Thoracic aorta (tissue), 2 donors: ENCODE measurements at regions not wholly inside any gene's neighbourhood (a gene's known extent, or its start where the extent isn't known, plus 50 kb on each side); places are given as distances from the start of the nearest gene placed in this dataset.

Experiments used
- ATAC-seq: fragments of 150-250 bp; one replicate; pipeline ENCODE4 v1.8.0; 2017; ENCODE audit warnings: low read depth; ENCODE audit not compliant: insufficient number of reproducible peaks, low FRiP score
- DNase-seq: peaks from one replicate; pipeline ENCODE4 v3.0.0-alpha.2; 2020; ENCODE audit warnings: low spot score
- H3K27ac ChIP-seq, 2 donors: fragments of 200-600 bp; sonication (generic); 1 replicate in 1 of 2; 2 replicates in 1 of 2; pipeline ENCODE4 v1.5.1; 2016; ENCODE audit warnings: mild to moderate bottlenecking in 2 of 2, moderate library complexity in 2 of 2
- H3K27me3 ChIP-seq: fragments of 200-600 bp; sonication (generic); replicated peaks from 2 replicates; pipeline ENCODE4 v1.6.0; 2016; ENCODE audit warnings: mild to moderate bottlenecking; ENCODE audit not compliant: insufficient read depth
- H3K36me3 ChIP-seq: fragments of 200-600 bp; sonication (generic); one replicate; pipeline ENCODE4 v1.5.1; 2016
- H3K4me1 ChIP-seq, 2 donors: fragments of 200-600 bp; sonication (generic); 1 replicate in 1 of 2; 2 replicates in 1 of 2; pipeline versions ENCODE4 v1.5.1 to v1.6.0; 2016; ENCODE audit warnings: low read depth in 2 of 2, mild to moderate bottlenecking in 1 of 2; ENCODE audit not compliant: control insufficient read depth in 1 of 2
- H3K4me3 ChIP-seq: fragments of 200-600 bp; sonication (generic); 2 replicates; pipeline ENCODE4 v1.5.1; 2016; ENCODE audit warnings: mild to moderate bottlenecking
- H3K9me3 ChIP-seq: fragments of 200-600 bp; sonication (generic); 2 replicates; pipeline ENCODE4 v1.5.1; 2016
- CTCF ChIP-seq: fragments of 200-600 bp; sonication (generic); IDR thresholded peaks from one replicate; pipeline ENCODE4 v1.5.1; 2019; ENCODE audit warnings: antibody characterized with exemption

- no peak overlapping the region for H3K4me3 ChIP-seq
- peak overlapping the region in 1 of 2 donors; percentile 14 for H3K27ac ChIP-seq
- no peaks in the 10 kb centered on the region for H3K9me3 ChIP-seq
- ATAC-seq (no peak), DNase-seq (no peak)
- H3K36me3 ChIP-seq, result no peaks in the 10 kb centered on the region
- TF ChIP-seq CTCF, result no peak
- H3K4me1 ChIP-seq, result peaks cover 3 to 30% of the 10 kb centered on the region in 2 donors
- no peaks in the 10 kb centered on the region for H3K27me3 ChIP-seq
These were observed 123.6 kb downstream of the CXCL12 start for GRCh38 chr10:44261296-44261695.

GRCh38 chr10:44260286-44260928 lies 124.5 kb downstream of the CXCL12 start:
- no peaks in the 10 kb centered on the region for H3K36me3 ChIP-seq
- H3K27me3 ChIP-seq, result no peaks in the 10 kb centered on the region
- no peak for TF ChIP-seq CTCF
- no peak for DNase-seq
- peaks cover 3 to 30% of the 10 kb centered on the region in 2 donors for H3K4me1 ChIP-seq
- no peaks in the 10 kb centered on the region for H3K9me3 ChIP-seq
- no peak overlapping the region for H3K27ac ChIP-seq
- no peak for ATAC-seq
- no peak overlapping the region for H3K4me3 ChIP-seq

GRCh38 chr10:44259090-44259874 lies 125.6 kb downstream of the CXCL12 start:
- Histone ChIP-seq H3K9me3 (no peaks in the 10 kb centered on the region), H3K4me1 (peaks cover 5 to 32% of the 10 kb centered on the region in 2 donors), H3K27ac (no peak overlapping the region), H3K4me3 (no peak overlapping the region), H3K36me3 (no peaks in the 10 kb centered on the region), H3K27me3 (no peaks in the 10 kb centered on the region)
- no peak for DNase-seq
- no peak for ATAC-seq
- TF ChIP-seq CTCF, result no peak

- Histone ChIP-seq H3K27me3 (no peaks in the 10 kb centered on the region), H3K4me3 (no peak overlapping the region), H3K9me3 (no peaks in the 10 kb centered on the region), H3K27ac (no peak overlapping the region), H3K4me1 (peaks cover 7 to 30% of the 10 kb centered on the region in 2 donors), H3K36me3 (no peaks in the 10 kb centered on the region)
- DNase-seq (no peak), ATAC-seq (no peak)
- no peak for TF ChIP-seq CTCF
These were observed 126.3 kb downstream of the CXCL12 start for GRCh38 chr10:44258460-44259089.

- no peak overlapping the region for H3K27ac ChIP-seq
- no peaks in the 10 kb centered on the region for H3K27me3 ChIP-seq
- H3K36me3 ChIP-seq, result no peaks in the 10 kb centered on the region
- ATAC-seq (no peak), DNase-seq (no peak)
- H3K4me1 ChIP-seq, result peaks cover 10 to 30% of the 10 kb centered on the region in 2 donors
- no peak overlapping the region for H3K4me3 ChIP-seq
- H3K9me3 ChIP-seq, result no peaks in the 10 kb centered on the region
- no peak for TF ChIP-seq CTCF
These were observed 126.9 kb downstream of the CXCL12 start for GRCh38 chr10:44258019-44258418.
